ENCODE measurements at regions not wholly inside any gene's neighbourhood (a gene's known extent, or its start where the extent isn't known, plus 50 kb on each side); places are given as distances from the start of the nearest gene placed in this dataset.

DNA sequence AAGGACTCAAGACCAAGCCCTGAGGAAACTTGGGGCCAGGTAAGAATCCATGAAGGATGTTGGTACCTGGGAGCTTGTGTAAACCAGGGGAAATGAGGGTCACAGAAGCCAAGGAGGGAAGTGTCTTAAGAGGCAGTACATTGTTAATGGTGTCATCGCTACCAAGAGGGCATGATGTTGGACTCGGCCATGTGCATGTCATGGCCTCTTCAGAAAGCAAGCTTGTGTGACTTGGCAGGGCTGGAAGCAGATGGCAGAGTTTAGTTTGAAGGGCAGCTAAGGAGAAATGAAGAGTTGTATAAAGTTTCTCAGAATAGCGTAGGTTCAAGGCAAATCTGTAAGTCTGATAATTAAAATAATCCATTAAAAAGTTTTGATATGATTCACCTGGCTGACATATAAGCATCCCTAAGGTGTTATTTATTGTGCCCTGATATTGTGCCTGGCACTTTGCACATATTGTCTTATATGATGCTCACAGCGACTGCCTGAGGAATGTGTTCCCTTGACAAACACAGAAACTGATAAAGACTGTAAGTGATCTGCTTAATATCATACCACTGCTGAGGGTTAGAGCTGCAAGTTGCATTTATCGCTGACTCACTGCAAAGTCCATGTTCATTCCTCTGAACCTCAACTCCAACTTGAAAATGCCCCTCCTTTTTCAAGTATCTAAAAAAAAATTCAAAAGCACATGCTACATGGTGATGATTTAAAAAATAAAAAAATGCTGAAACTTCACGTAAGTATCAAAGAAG lies 81.3 kb upstream of the PTPN3 start:
- H3K4me3 ChIP-seq (ENCODE audit: low read length) = no peak overlapping the region
- DNase-seq (ENCODE audit: low read depth) = no peak
- TF ChIP-seq, protein P1, sequence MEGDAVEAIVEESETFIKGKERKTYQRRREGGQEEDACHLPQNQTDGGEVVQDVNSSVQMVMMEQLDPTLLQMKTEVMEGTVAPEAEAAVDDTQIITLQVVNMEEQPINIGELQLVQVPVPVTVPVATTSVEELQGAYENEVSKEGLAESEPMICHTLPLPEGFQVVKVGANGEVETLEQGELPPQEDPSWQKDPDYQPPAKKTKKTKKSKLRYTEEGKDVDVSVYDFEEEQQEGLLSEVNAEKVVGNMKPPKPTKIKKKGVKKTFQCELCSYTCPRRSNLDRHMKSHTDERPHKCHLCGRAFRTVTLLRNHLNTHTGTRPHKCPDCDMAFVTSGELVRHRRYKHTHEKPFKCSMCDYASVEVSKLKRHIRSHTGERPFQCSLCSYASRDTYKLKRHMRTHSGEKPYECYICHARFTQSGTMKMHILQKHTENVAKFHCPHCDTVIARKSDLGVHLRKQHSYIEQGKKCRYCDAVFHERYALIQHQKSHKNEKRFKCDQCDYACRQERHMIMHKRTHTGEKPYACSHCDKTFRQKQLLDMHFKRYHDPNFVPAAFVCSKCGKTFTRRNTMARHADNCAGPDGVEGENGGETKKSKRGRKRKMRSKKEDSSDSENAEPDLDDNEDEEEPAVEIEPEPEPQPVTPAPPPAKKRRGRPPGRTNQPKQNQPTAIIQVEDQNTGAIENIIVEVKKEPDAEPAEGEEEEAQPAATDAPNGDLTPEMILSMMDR (conservative IDR thresholded peaks at IDR 0.05; ENCODE audit: low read depth, low read length) = no peak

DNA sequence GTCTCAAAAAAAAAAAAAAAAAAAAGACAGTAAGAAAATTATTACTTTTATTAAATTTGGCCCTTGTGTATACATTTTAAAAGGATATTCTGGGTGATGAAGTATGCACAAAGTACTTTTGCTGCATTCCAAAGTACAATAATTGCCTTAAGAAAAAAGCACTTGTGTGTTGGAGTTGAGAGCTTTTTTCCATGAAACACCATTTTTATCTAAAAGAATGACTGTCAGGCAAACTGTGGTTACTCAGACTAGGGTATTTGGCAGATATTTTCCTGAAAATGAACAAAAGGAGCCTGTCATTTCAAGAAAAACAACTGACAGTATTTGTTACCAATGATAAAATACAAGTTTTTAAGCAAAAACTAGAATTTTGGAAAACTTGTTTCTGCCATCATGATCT lies 84.3 kb upstream of the PTPN3 start:
- no peak for DNase-seq (ENCODE audit: low read depth)
- H3K4me3 ChIP-seq (ENCODE audit: low read length) = no peak overlapping the region
- TF ChIP-seq, protein P1 (conservative IDR thresholded peaks at IDR 0.05; ENCODE audit: low read depth, low read length) = no peak

DNA sequence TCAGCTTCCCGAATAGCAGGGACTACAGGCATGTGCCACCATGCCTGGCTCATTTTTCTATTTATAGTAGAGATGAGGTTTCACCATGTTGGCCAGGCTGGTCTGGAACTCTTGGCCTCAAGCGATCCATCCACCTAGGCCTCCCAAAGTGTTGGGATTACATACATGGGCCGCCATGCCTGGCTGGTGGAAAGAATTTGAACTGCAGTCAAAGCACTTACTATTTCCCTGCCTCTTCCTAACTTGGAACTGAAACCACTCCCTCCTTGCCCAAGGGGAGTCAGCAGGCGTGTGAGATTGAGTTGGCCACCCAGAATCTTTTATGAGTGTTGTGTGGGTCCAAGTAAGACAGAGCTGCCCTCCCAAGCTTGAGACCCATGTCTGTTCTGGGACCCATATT lies 86.1 kb upstream of the PTPN3 start:
- TF ChIP-seq, protein P1 (conservative IDR thresholded peaks at IDR 0.05; ENCODE audit: low read depth, low read length) = no peak
- H3K4me3 ChIP-seq (ENCODE audit: low read length) = no peak overlapping the region
- DNase-seq (ENCODE audit: low read depth) = no peak

DNA sequence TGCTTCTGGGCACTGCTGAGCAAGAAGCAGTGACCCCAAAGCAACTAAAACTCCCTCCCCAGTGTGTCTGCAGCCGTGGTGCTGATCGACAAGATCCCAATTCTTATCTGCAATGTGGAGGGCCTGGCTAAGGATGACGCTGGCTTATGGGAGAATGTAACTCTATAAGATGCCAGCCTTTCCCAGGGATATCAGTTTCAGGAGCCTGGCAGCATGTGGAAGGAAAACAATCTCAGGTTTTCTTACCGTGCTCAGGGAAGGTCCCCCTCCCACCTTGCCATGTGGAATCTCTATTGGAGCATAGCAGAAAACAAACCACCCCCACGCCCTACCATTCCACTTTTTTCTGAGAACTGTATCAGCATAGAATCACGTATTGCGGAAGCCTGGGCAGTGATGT lies 87.7 kb upstream of the PTPN3 start:
- no peak for DNase-seq (ENCODE audit: low read depth)
- TF ChIP-seq, protein P1 (conservative IDR thresholded peaks at IDR 0.05; ENCODE audit: low read depth, low read length) = no peak
- no peak overlapping the region for H3K4me3 ChIP-seq (ENCODE audit: low read length)

DNA sequence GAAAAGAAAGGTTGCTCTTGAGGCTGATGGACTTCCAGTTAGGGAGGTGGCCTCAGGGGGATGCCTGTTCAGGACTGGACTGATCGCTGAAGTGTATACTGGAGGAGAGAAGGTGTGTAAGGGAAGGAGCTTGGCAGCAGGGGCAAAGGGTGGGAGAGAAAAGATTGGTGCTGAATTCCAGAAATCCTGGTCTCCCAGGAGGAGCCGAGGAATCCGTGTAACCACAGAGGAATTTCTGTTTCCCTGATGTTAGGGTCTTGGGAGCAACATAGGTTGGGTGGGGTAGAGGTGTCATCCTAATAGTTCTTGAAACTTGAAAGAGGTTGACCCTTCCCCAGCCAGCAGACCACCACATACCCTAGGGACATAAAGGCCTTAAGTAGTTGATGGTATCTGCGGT lies 88.9 kb upstream of the PTPN3 start:
- no peak for DNase-seq (ENCODE audit: low read depth)
- H3K4me3 ChIP-seq (ENCODE audit: low read length) = no peak overlapping the region
- TF ChIP-seq, protein P1 (conservative IDR thresholded peaks at IDR 0.05; ENCODE audit: low read depth, low read length) = no peak

DNA sequence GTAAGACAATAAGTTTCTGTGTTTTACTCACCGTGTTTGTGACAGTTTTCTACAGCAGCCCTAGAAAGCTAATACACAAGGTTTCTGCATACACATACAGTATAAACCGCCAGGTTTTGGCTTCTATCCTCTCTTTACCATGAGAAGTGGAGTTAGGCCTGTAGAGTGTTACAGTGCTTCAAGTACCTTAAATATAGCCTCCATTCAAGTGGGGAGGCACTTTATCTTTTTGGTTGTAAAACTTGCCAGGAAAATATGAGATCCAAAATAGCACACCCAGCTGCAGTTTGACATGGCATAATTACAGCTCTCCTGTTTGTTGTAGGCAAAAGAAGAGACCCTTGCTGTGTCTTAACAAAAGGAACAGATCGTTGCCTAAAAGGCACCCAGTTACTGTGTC lies 90.3 kb upstream of the PTPN3 start:
- TF ChIP-seq, protein P1 (conservative IDR thresholded peaks at IDR 0.05; ENCODE audit: low read depth, low read length) = no peak
- DNase-seq (ENCODE audit: low read depth) = no peak
- H3K4me3 ChIP-seq (ENCODE audit: low read length) = no peak overlapping the region

DNA sequence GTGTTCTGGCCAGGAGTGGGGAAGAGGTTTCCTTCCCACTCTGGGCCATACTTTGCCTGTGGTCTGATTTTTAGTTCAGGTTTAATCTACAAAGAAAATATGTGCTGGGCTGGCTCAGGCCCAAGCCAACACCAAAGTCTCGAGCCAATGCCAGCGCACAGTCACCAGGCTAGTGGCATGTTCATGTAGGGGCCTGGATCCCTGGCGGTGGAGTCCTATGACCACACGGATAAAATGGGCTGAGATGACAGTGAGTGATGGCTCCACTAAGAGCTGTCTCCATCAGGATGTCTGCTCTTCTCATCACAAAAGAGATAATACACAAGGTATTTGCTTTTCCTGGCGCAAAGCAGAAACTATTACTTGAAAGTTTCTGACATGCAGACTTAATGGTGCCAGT lies 92.9 kb upstream of the PTPN3 start:
- H3K4me3 ChIP-seq (ENCODE audit: low read length) = no peak overlapping the region
- TF ChIP-seq, protein P1 (conservative IDR thresholded peaks at IDR 0.05; ENCODE audit: low read depth, low read length) = no peak
- DNase-seq (ENCODE audit: low read depth) = no peak
